Neural crest cell (in vitro differentiated cells): ENCODE measurements at regions not wholly inside any gene's neighbourhood (a gene's known extent, or its start where the extent isn't known, plus 50 kb on each side); places are given as distances from the start of the nearest gene placed in this dataset.

ENCODE experiments used
- DNase-seq: peaks from one replicate; pipeline ENCODE4 v3.0.0; 2021; ENCODE audit warnings: low read depth, mixed read lengths, low spot score
- H3K27ac Mint-ChIP-seq: one replicate; pipeline ENCODE4 v1.8.0; 2021; ENCODE audit warnings: mild to moderate bottlenecking, mixed read lengths; ENCODE audit not compliant: unreplicated experiment
- H3K27me3 Mint-ChIP-seq: 2 replicates; pipeline ENCODE4 v1.8.0; 2021; ENCODE audit warnings: low read depth, mild to moderate bottlenecking, mixed read lengths
- H3K36me3 Mint-ChIP-seq: 2 replicates; pipeline ENCODE4 v1.8.0; 2021; ENCODE audit warnings: low read depth, mild to moderate bottlenecking, mixed read lengths
- H3K4me1 Mint-ChIP-seq: 2 replicates; pipeline ENCODE4 v1.8.0; 2021; ENCODE audit warnings: mixed read lengths
- H3K4me3 Mint-ChIP-seq: one replicate; pipeline ENCODE4 v1.8.0; 2021; ENCODE audit warnings: mild to moderate bottlenecking, mixed read lengths
- H3K9me3 Mint-ChIP-seq: 2 replicates; pipeline ENCODE4 v1.8.0; 2021; ENCODE audit warnings: mixed read lengths
- CTCF ChIP-seq: fragments of 200-600 bp; sonication (generic); conservative IDR thresholded peaks from 2 replicates; pipeline ENCODE4 v1.5.0; 2021; ENCODE audit warnings: antibody characterized with exemption, mild to moderate bottlenecking

- no peak for DNase-seq
- Mint-ChIP-seq H3K27ac (no peak overlapping the region), H3K9me3 (no peaks in the 10 kb centered on the region), H3K27me3 (no peaks in the 10 kb centered on the region), H3K4me3 (no peak overlapping the region), H3K36me3 (no peaks in the 10 kb centered on the region), H3K4me1 (no peaks in the 10 kb centered on the region)
- TF ChIP-seq CTCF: no peak
These were observed 1422.6 kb upstream of the CDH8 start for GRCh38 chr16:63458846-63459245.

- Mint-ChIP-seq H3K36me3 (no peaks in the 10 kb centered on the region), H3K27me3 (no peaks in the 10 kb centered on the region)
- DNase-seq: no peak
These were observed 1421.6 kb upstream of the CDH8 start for GRCh38 chr16:63457869-63458268.

GRCh38 chr16:63453261-63453660, 1417.0 kb upstream of the CDH8 start:
- Mint-ChIP-seq H3K4me3 (no peak overlapping the region), H3K27me3 (no peaks in the 10 kb centered on the region), H3K4me1 (no peaks in the 10 kb centered on the region), H3K36me3 (no peaks in the 10 kb centered on the region), H3K27ac (no peak overlapping the region), H3K9me3 (no peaks in the 10 kb centered on the region)
- DNase-seq: no peak
- no peak for TF ChIP-seq CTCF

More at GRCh38 chr16:63457869-63458268, 1421.6 kb upstream of the CDH8 start:
- no peak for TF ChIP-seq CTCF
- Mint-ChIP-seq H3K4me1 (no peaks in the 10 kb centered on the region), H3K9me3 (no peaks in the 10 kb centered on the region), H3K4me3 (no peak overlapping the region), H3K27ac (no peak overlapping the region)

GRCh38 chr16:63447121-63447520, 1410.9 kb upstream of the CDH8 start:
- Mint-ChIP-seq H3K4me1 (peaks cover 5% of the 10 kb centered on the region), H3K9me3 (no peaks in the 10 kb centered on the region), H3K4me3 (no peak overlapping the region), H3K27me3 (no peaks in the 10 kb centered on the region), H3K27ac (no peak overlapping the region), H3K36me3 (no peaks in the 10 kb centered on the region)
- no peak for TF ChIP-seq CTCF
- DNase-seq: no peak

GRCh38 chr16:63442246-63442645, 1406.0 kb upstream of the CDH8 start:
- peaks cover 3% of the 10 kb centered on the region for H3K9me3 Mint-ChIP-seq
- no peak overlapping the region for H3K4me3 Mint-ChIP-seq
- peaks cover 4% of the 10 kb centered on the region for H3K4me1 Mint-ChIP-seq
- no peaks in the 10 kb centered on the region for H3K36me3 Mint-ChIP-seq
- DNase-seq: no peak
- no peak for TF ChIP-seq CTCF
- no peak overlapping the region for H3K27ac Mint-ChIP-seq
- H3K27me3 Mint-ChIP-seq: no peaks in the 10 kb centered on the region
